PFSK-1 (cell line): ENCODE measurements at regions not wholly inside any gene's neighbourhood (a gene's known extent, or its start where the extent isn't known, plus 50 kb on each side); places are given as distances from the start of the nearest gene placed in this dataset.

ENCODE experiments used
- FOXP2 ChIP-seq: optimal IDR thresholded peaks from 2 replicates; pipeline ENCODE3; 2011; ENCODE audit warnings: borderline replicate concordance, control low read depth, inconsistent platforms; ENCODE audit not compliant: insufficient read depth; ENCODE audit errors: extremely low read length, extremely low read depth
- TAF1 ChIP-seq: IDR thresholded peaks from 2 replicates; pipeline ENCODE4 v1.6.1; 2012; ENCODE audit warnings: low read length, control low read depth, borderline replicate concordance; ENCODE audit not compliant: insufficient read depth

DNA sequence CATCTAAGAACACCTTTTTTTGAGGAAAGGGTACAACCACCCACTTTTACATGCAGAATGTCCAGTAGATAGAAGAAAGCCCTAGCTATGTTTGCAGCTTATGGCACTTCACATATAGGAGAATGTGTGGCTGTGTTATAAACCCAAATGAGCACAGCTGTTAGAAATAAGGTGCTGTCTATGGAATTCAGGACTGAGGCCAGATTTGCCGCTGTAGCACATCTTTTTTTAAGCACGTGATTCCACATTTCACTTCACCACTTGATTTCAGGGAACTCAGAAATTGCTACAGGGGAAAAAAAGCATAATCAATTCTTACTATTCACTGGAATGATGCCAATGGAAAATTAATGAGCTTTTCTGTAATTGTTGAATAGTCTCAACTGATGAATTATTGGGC, 147.2 kb upstream of the ADAMTS5 start:
- TF ChIP-seq FOXP2 (no peak), TAF1 (no peak)
